Type B pancreatic cell (in vitro differentiated cells): ENCODE measurements at regions not wholly inside any gene's neighbourhood (a gene's known extent, or its start where the extent isn't known, plus 50 kb on each side); places are given as distances from the start of the nearest gene placed in this dataset.

Experiments
- DNase-seq: peaks from one replicate; pipeline ENCODE4 v3.0.0; 2021; ENCODE audit warnings: mixed read lengths; ENCODE audit not compliant: unreplicated experiment; ENCODE audit errors: extremely low spot score
- H3K27ac Mint-ChIP-seq: 2 replicates; pipeline ENCODE4 v1.8.0; 2021; ENCODE audit warnings: mild to moderate bottlenecking, mixed read lengths
- H3K27me3 Mint-ChIP-seq: 2 replicates; pipeline ENCODE4 v1.8.0; 2021; ENCODE audit warnings: mixed read lengths
- H3K36me3 Mint-ChIP-seq: 2 replicates; pipeline ENCODE4 v1.8.0; 2021; ENCODE audit warnings: mixed read lengths
- H3K4me1 Mint-ChIP-seq: one replicate; pipeline ENCODE4 v1.8.0; 2021; ENCODE audit warnings: mixed read lengths; ENCODE audit not compliant: unreplicated experiment
- H3K4me3 Mint-ChIP-seq: 2 replicates; pipeline ENCODE4 v1.8.0; 2021; ENCODE audit warnings: mild to moderate bottlenecking, mixed read lengths
- H3K9me3 Mint-ChIP-seq: 2 replicates; pipeline ENCODE4 v1.8.0; 2021; ENCODE audit warnings: mixed read lengths
- TF ChIP-seq, protein P1 (sequence below): fragments of 200-600 bp; sonication (generic); conservative IDR thresholded peaks from 2 replicates; pipeline ENCODE4 v1.5.0; 2021; ENCODE audit warnings: antibody characterized with exemption, mild to moderate bottlenecking

DNA sequence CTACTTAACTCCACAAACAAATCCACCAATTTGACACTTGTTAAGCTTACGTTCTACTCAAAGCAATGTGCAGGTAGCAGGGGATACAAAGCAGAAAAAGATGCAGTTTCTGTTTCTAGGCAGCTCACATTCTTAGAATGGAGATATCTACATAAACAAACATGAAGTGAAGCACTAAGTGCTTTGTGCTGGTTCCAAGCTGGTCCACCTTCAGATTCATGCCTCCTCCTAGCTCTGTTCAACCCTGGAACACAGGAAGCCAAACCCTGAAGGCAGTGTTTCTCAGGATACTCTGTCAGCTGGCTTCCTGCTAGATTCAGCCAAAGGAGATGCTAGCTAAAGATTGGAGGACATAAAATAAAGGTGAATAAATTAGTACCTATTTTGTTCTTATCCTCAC lies 55.3 kb upstream of the NOL4 start:
- no peaks in the 10 kb centered on the region for H3K4me1 Mint-ChIP-seq
- H3K27ac Mint-ChIP-seq, result no peak overlapping the region
- no peak for DNase-seq
- H3K4me3 Mint-ChIP-seq, result no peak overlapping the region
- no peaks in the 10 kb centered on the region for H3K36me3 Mint-ChIP-seq
- TF ChIP-seq, protein P1, sequence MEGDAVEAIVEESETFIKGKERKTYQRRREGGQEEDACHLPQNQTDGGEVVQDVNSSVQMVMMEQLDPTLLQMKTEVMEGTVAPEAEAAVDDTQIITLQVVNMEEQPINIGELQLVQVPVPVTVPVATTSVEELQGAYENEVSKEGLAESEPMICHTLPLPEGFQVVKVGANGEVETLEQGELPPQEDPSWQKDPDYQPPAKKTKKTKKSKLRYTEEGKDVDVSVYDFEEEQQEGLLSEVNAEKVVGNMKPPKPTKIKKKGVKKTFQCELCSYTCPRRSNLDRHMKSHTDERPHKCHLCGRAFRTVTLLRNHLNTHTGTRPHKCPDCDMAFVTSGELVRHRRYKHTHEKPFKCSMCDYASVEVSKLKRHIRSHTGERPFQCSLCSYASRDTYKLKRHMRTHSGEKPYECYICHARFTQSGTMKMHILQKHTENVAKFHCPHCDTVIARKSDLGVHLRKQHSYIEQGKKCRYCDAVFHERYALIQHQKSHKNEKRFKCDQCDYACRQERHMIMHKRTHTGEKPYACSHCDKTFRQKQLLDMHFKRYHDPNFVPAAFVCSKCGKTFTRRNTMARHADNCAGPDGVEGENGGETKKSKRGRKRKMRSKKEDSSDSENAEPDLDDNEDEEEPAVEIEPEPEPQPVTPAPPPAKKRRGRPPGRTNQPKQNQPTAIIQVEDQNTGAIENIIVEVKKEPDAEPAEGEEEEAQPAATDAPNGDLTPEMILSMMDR, result no peak
- H3K27me3 Mint-ChIP-seq, result peaks cover 3% of the 10 kb centered on the region
- H3K9me3 Mint-ChIP-seq, result no peaks in the 10 kb centered on the region

GRCh38 chr18:34280653-34281052 lies 55.9 kb upstream of the NOL4 start:
- Mint-ChIP-seq H3K36me3 (no peaks in the 10 kb centered on the region), H3K4me3 (no peak overlapping the region), H3K9me3 (no peaks in the 10 kb centered on the region), H3K27ac (no peak overlapping the region), H3K27me3 (peaks cover 3% of the 10 kb centered on the region), H3K4me1 (no peaks in the 10 kb centered on the region)
- TF ChIP-seq, protein P1, result no peak
- no peak for DNase-seq

DNA sequence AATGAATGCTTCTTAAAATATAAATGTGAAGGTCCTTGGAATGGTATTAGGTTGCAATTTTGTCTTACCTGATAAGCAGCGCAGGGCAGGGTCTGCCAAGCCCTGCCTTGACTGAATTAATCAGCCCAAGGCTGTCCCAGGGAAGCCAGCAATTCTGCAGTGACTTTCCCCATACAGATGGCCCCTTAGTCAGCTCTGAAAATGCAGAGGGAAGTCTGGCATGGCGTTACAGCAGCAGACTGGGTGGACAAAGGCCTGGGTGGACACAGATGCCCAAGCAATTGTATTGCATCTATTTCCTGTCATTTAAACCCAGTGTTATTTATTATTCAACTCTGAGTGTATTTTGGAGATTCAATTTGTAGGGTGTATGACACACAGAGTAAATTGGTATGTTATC lies 56.6 kb upstream of the NOL4 start:
- H3K27ac Mint-ChIP-seq, result no peak overlapping the region
- DNase-seq, result no peak

GRCh38 chr18:34281722-34282121 lies 57.0 kb upstream of the NOL4 start:
- Mint-ChIP-seq H3K36me3 (no peaks in the 10 kb centered on the region), H3K4me1 (no peaks in the 10 kb centered on the region), H3K27me3 (peaks cover 3% of the 10 kb centered on the region), H3K4me3 (no peak overlapping the region), H3K9me3 (no peaks in the 10 kb centered on the region), H3K27ac (no peak overlapping the region)
- TF ChIP-seq, protein P1, result no peak
- no peak for DNase-seq

More for the DNA sequence above, 56.6 kb upstream of the NOL4 start:
- peaks cover 3% of the 10 kb centered on the region for H3K27me3 Mint-ChIP-seq
- TF ChIP-seq, protein P1, result no peak
- H3K4me1 Mint-ChIP-seq, result no peaks in the 10 kb centered on the region
- H3K4me3 Mint-ChIP-seq, result no peak overlapping the region
- H3K36me3 Mint-ChIP-seq, result no peaks in the 10 kb centered on the region
- no peaks in the 10 kb centered on the region for H3K9me3 Mint-ChIP-seq

GRCh38 chr18:34283506-34283905 lies 58.8 kb upstream of the NOL4 start:
- H3K36me3 Mint-ChIP-seq, result no peaks in the 10 kb centered on the region
- H3K9me3 Mint-ChIP-seq, result peaks cover 6% of the 10 kb centered on the region
- TF ChIP-seq, protein P1, result no peak
- H3K27ac Mint-ChIP-seq, result no peak overlapping the region
- peaks cover 3% of the 10 kb centered on the region for H3K27me3 Mint-ChIP-seq
- H3K4me1 Mint-ChIP-seq, result no peaks in the 10 kb centered on the region
- H3K4me3 Mint-ChIP-seq, result no peak overlapping the region
- DNase-seq, result no peak

- DNase-seq, result no peak
- Mint-ChIP-seq H3K27me3 (no peaks in the 10 kb centered on the region), H3K9me3 (peaks cover 7% of the 10 kb centered on the region), H3K4me3 (no peak overlapping the region), H3K27ac (no peak overlapping the region), H3K4me1 (no peaks in the 10 kb centered on the region), H3K36me3 (no peaks in the 10 kb centered on the region)
- TF ChIP-seq, protein P1, result no peak
These were observed 63.1 kb upstream of the NOL4 start for GRCh38 chr18:34287825-34288224.
